ENCODE measurements at regions not wholly inside any gene's neighbourhood (a gene's known extent, or its start where the extent isn't known, plus 50 kb on each side); places are given as distances from the start of the nearest gene placed in this dataset.

- no peak for DNase-seq (ENCODE audit: extremely low spot score in 2 of 2)
- Histone ChIP-seq H3K9me3 (no peaks in the 10 kb centered on the region), H3K27me3 (no peaks in the 10 kb centered on the region), H3K27ac (no peak overlapping the region), H3K36me3 (no peaks in the 10 kb centered on the region), H3K4me3 (no peak overlapping the region), H3K4me1 (no peaks in the 10 kb centered on the region)
- intact Hi-C loops (cut with DNase I), result no loop called here
- no peak for TF ChIP-seq POLR2A (IDR thresholded peaks at IDR 0.05)
- no peak for TF ChIP-seq CTCF (IDR thresholded peaks at IDR 0.05)
- TF ChIP-seq POLR2AphosphoS5 (IDR thresholded peaks at IDR 0.05; ENCODE audit: insufficient read depth in 1 of 2, low read depth in 1 of 2), result no peak
Measured at GRCh38 chr3:144097163-144097562, 125.5 kb downstream of the DIPK2A start.

GRCh38 chr3:144098691-144099090 is 127.1 kb downstream of the DIPK2A start:
- H3K4me1 ChIP-seq, result no peaks in the 10 kb centered on the region
- no peaks in the 10 kb centered on the region for H3K9me3 ChIP-seq
- no peak for DNase-seq (ENCODE audit: extremely low spot score in 2 of 2)
- intact Hi-C loops (cut with DNase I), result no loop called here
- H3K27me3 ChIP-seq, result no peaks in the 10 kb centered on the region
- TF ChIP-seq CTCF (IDR thresholded peaks at IDR 0.05) (no peak), POLR2AphosphoS5 (IDR thresholded peaks at IDR 0.05; ENCODE audit: insufficient read depth in 1 of 2, low read depth in 1 of 2) (no peak), POLR2A (IDR thresholded peaks at IDR 0.05) (no peak)
- H3K4me3 ChIP-seq, result no peak overlapping the region
- H3K36me3 ChIP-seq, result no peaks in the 10 kb centered on the region
- no peak overlapping the region for H3K27ac ChIP-seq

GRCh38 chr3:144102421-144102820 is 130.8 kb downstream of the DIPK2A start:
- intact Hi-C loops (cut with DNase I), result no loop called here
- Histone ChIP-seq H3K4me1 (no peaks in the 10 kb centered on the region), H3K27ac (no peak overlapping the region), H3K36me3 (no peaks in the 10 kb centered on the region), H3K9me3 (no peaks in the 10 kb centered on the region), H3K27me3 (no peaks in the 10 kb centered on the region), H3K4me3 (no peak overlapping the region)
- TF ChIP-seq POLR2A (IDR thresholded peaks at IDR 0.05) (no peak), POLR2AphosphoS5 (IDR thresholded peaks at IDR 0.05; ENCODE audit: insufficient read depth in 1 of 2, low read depth in 1 of 2) (no peak), CTCF (IDR thresholded peaks at IDR 0.05) (no peak)
- no peak for DNase-seq (ENCODE audit: extremely low spot score in 2 of 2)

GRCh38 chr3:144104186-144104585 is 132.6 kb downstream of the DIPK2A start:
- H3K4me1 ChIP-seq, result no peaks in the 10 kb centered on the region
- no peaks in the 10 kb centered on the region for H3K9me3 ChIP-seq
- no peak overlapping the region for H3K27ac ChIP-seq
- intact Hi-C loops (cut with DNase I), result no loop called here
- TF ChIP-seq POLR2AphosphoS5 (IDR thresholded peaks at IDR 0.05; ENCODE audit: insufficient read depth in 1 of 2, low read depth in 1 of 2) (no peak), POLR2A (IDR thresholded peaks at IDR 0.05) (no peak), CTCF (IDR thresholded peaks at IDR 0.05) (no peak)
- H3K36me3 ChIP-seq, result no peaks in the 10 kb centered on the region
- DNase-seq (ENCODE audit: extremely low spot score in 2 of 2), result no peak
- no peaks in the 10 kb centered on the region for H3K27me3 ChIP-seq
- no peak overlapping the region for H3K4me3 ChIP-seq

- H3K4me3 ChIP-seq, result no peak overlapping the region
- intact Hi-C loops (cut with DNase I), result no loop called here
Measured at GRCh38 chr3:144104679-144105078, 133.1 kb downstream of the DIPK2A start.

More at GRCh38 chr3:144104679-144105078, 133.1 kb downstream of the DIPK2A start:
- no peaks in the 10 kb centered on the region for H3K36me3 ChIP-seq
- H3K27me3 ChIP-seq, result no peaks in the 10 kb centered on the region
- no peak overlapping the region for H3K27ac ChIP-seq
- no peak for DNase-seq (ENCODE audit: extremely low spot score in 2 of 2)
- H3K9me3 ChIP-seq, result no peaks in the 10 kb centered on the region
- TF ChIP-seq CTCF (IDR thresholded peaks at IDR 0.05), result no peak
- no peak for TF ChIP-seq POLR2AphosphoS5 (IDR thresholded peaks at IDR 0.05; ENCODE audit: insufficient read depth in 1 of 2, low read depth in 1 of 2)
- TF ChIP-seq POLR2A (IDR thresholded peaks at IDR 0.05), result no peak
- H3K4me1 ChIP-seq, result no peaks in the 10 kb centered on the region
